ENCODE measurements at regions not wholly inside any gene's neighbourhood (a gene's known extent, or its start where the extent isn't known, plus 50 kb on each side); places are given as distances from the start of the nearest gene placed in this dataset.

- in situ Hi-C loops (cut with MboI; ENCODE audit: low sequenced_read_pairs in 4 of 4) = no loop called here
- no peak for DNase-seq
Observed at GRCh38 chr4:171002246-171002645, 811.0 kb upstream of the GALNTL6 start.

DNA sequence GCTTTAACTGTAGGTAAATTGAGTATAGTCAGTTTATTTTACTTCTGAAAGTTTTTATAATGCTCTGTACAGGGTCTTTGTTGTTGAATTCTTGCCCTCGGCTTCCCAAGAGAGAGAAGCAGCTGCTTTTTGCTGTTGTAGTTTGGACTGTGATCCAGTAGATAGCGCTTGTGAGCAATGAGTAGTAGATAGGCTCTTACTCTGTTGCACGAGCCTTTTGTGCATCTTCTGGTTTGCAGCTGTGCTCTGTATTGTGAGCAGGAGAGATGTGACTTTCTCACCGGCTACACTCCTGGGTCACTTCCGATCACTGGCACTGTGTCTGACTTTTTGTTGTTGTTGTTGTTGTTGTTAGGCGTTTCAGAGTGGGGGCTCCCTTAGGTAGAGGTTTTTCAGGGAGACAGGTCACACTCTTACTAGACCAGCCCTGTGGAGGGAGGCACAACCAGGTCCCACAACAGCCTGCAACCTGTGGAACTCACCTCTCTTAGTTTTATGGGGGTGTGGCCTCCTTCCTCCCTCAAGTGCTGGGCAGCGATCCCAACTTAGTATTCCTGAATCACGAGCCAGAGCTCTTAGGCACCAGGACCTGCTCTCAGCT lies 822.1 kb upstream of the GALNTL6 start:
- intact Hi-C loops (cut with DNase I; ENCODE audit: low total_unique reads) = no loop called here
- ATAC-seq = no peak
- H3K4me1 ChIP-seq = no peaks in the 10 kb centered on the region

More at GRCh38 chr4:171002246-171002645, 811.0 kb upstream of the GALNTL6 start:
- intact Hi-C loops (cut with DNase I; ENCODE audit: low total_unique reads) = no loop called here
- Histone ChIP-seq H3K9me3 (no peaks in the 10 kb centered on the region), H3K4me1 (no peaks in the 10 kb centered on the region), H3K36me3 (no peaks in the 10 kb centered on the region), H3K27me3 (no peaks in the 10 kb centered on the region), H3K27ac (no peak overlapping the region), H3K4me3 (no peak overlapping the region)
- no peak for ATAC-seq
- TF ChIP-seq CTCF (IDR thresholded peaks at IDR 0.05 in 4 of 5, conservative IDR thresholded peaks at IDR 0.05 in 1 of 5) = no peak
- TF ChIP-seq POLR2A (IDR thresholded peaks at IDR 0.05) = no peak

DNA sequence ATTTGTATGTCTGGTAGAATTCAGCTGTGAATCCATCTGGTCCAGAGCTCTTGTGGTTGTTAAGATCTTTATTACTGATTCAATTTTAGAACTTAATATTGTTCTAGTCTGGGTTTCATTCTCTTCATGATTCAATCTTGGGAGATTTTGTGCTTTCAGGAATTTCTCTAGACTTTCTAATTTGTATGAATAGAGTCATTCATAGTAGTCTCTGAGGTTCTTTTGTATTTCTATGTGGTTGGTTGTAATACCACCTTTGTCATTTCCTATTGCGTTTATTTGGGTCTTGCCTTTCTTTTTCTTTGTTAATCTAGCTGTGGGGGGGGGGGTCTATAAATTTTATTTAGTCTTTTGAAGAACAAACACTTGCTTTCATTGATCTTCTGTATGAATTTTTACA lies 824.8 kb upstream of the GALNTL6 start:
- H3K4me3 ChIP-seq = no peak overlapping the region
- H3K4me1 ChIP-seq = no peaks in the 10 kb centered on the region
- no peak overlapping the region for H3K27ac ChIP-seq
- ATAC-seq (no peak), DNase-seq (no peak)
- intact Hi-C loops (cut with DNase I; ENCODE audit: low total_unique reads) (no loop called here), in situ Hi-C loops (cut with MboI; ENCODE audit: low sequenced_read_pairs in 4 of 4) (no loop called here)
- no peaks in the 10 kb centered on the region for H3K36me3 ChIP-seq
- TF ChIP-seq CTCF (IDR thresholded peaks at IDR 0.05 in 4 of 5, conservative IDR thresholded peaks at IDR 0.05 in 1 of 5) (no peak), POLR2A (IDR thresholded peaks at IDR 0.05) (no peak)
- no peaks in the 10 kb centered on the region for H3K9me3 ChIP-seq
- no peaks in the 10 kb centered on the region for H3K27me3 ChIP-seq

More for the DNA sequence above, 822.1 kb upstream of the GALNTL6 start:
- no peak overlapping the region for H3K4me3 ChIP-seq
- TF ChIP-seq POLR2A (IDR thresholded peaks at IDR 0.05) (no peak), CTCF (IDR thresholded peaks at IDR 0.05 in 4 of 5, conservative IDR thresholded peaks at IDR 0.05 in 1 of 5) (no peak)
- no peaks in the 10 kb centered on the region for H3K9me3 ChIP-seq
- in situ Hi-C loops (cut with MboI; ENCODE audit: low sequenced_read_pairs in 4 of 4) = no loop called here
- no peak for DNase-seq
- H3K27ac ChIP-seq = no peak overlapping the region
- no peaks in the 10 kb centered on the region for H3K36me3 ChIP-seq
- no peaks in the 10 kb centered on the region for H3K27me3 ChIP-seq

GRCh38 chr4:170979736-170980135 lies 833.5 kb upstream of the GALNTL6 start:
- intact Hi-C loops (cut with DNase I; ENCODE audit: low total_unique reads) = no loop called here

More at GRCh38 chr4:170979736-170980135, 833.5 kb upstream of the GALNTL6 start:
- ATAC-seq (no peak), DNase-seq (no peak)
- TF ChIP-seq CTCF (IDR thresholded peaks at IDR 0.05 in 4 of 5, conservative IDR thresholded peaks at IDR 0.05 in 1 of 5) (no peak), POLR2A (IDR thresholded peaks at IDR 0.05) (no peak)
- Histone ChIP-seq H3K27me3 (no peaks in the 10 kb centered on the region), H3K27ac (no peak overlapping the region), H3K4me3 (no peak overlapping the region), H3K9me3 (no peaks in the 10 kb centered on the region), H3K36me3 (no peaks in the 10 kb centered on the region), H3K4me1 (no peaks in the 10 kb centered on the region)
- in situ Hi-C loops (cut with MboI; ENCODE audit: low sequenced_read_pairs in 4 of 4) = no loop called here

All from gastrocnemius medialis (tissue), 4 donors.